GM12878 (cell line): ENCODE measurements at regions not wholly inside any gene's neighbourhood (a gene's known extent, or its start where the extent isn't known, plus 50 kb on each side); places are given as distances from the start of the nearest gene placed in this dataset.

Source experiments
- CTCF ChIP-seq, 3 experiments: IDR thresholded peaks in 2 of 3; conservative IDR thresholded peaks in 1 of 3; 2 replicates each; pipeline ENCODE4 v1.5.1; 2011; ENCODE audit warnings: low read depth in 3 of 3, low read length in 3 of 3, mild to moderate bottlenecking in 3 of 3, control low read depth in 2 of 3, moderate library complexity in 2 of 3, inconsistent platforms in 1 of 3, mixed read lengths in 1 of 3; ENCODE audit not compliant: control insufficient read depth in 2 of 3, insufficient read depth in 1 of 3; ENCODE audit errors: extremely low read depth in 1 of 3
- EZH2 ChIP-seq: IDR thresholded peaks from 2 replicates; pipeline ENCODE4 v1.6.1; 2012; ENCODE audit warnings: low read depth, mild to moderate bottlenecking, control low read depth, inconsistent platforms, low read length, borderline replicate concordance; ENCODE audit not compliant: control insufficient read depth
- ZBED1 ChIP-seq: IDR thresholded peaks from 2 replicates; pipeline ENCODE4 v1.6.1; 2016; ENCODE audit warnings: borderline replicate concordance
- ZNF687 ChIP-seq: fragments of 450-650 bp; IDR thresholded peaks from 2 replicates; pipeline ENCODE4 v1.6.1; 2017; ENCODE audit warnings: mild to moderate bottlenecking, moderate library complexity
- ZZZ3 ChIP-seq: IDR thresholded peaks from 2 replicates; pipeline ENCODE4 v1.6.1; 2011; ENCODE audit warnings: low read depth; ENCODE audit not compliant: control insufficient read depth, insufficient read length
- TF ChIP-seq, protein P1 (sequence below): fragments of 450-650 bp; IDR thresholded peaks from 2 replicates; pipeline ENCODE4 v1.6.1; 2017; ENCODE audit warnings: mild to moderate bottlenecking, low read depth, inconsistent platforms; ENCODE audit not compliant: poor library complexity, severe bottlenecking

DNA sequence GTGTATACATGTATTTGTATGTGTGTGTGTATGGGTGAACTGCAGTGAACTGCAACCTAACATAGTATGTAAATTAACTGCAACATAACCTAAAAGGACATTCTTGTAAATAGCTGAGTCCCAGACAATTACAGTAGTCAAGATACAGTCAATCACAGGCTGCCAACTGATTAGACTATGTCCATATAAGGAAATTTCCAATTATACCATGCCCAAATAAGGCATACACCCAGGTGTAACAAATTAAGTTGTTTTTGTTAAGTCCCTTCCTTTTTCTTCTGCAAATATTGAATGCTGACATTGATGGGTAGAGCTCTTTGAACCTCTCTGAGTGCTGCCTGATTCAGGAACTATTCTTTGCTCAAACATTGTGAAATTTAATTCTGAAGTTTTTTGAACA is 594.6 kb upstream of the FAM174A start:
- TF ChIP-seq ZBED1 (no peak), CTCF (IDR thresholded peaks at IDR 0.05 in 2 of 3, conservative IDR thresholded peaks at IDR 0.05 in 1 of 3; ENCODE audit: control insufficient read depth in 2 of 3, extremely low read depth in 1 of 3, insufficient read depth in 1 of 3, low read depth in 3 of 3, low read length in 3 of 3) (no peak), ZZZ3 (no peak), ZNF687 (no peak), EZH2 (no peak)
- TF ChIP-seq, protein P1, sequence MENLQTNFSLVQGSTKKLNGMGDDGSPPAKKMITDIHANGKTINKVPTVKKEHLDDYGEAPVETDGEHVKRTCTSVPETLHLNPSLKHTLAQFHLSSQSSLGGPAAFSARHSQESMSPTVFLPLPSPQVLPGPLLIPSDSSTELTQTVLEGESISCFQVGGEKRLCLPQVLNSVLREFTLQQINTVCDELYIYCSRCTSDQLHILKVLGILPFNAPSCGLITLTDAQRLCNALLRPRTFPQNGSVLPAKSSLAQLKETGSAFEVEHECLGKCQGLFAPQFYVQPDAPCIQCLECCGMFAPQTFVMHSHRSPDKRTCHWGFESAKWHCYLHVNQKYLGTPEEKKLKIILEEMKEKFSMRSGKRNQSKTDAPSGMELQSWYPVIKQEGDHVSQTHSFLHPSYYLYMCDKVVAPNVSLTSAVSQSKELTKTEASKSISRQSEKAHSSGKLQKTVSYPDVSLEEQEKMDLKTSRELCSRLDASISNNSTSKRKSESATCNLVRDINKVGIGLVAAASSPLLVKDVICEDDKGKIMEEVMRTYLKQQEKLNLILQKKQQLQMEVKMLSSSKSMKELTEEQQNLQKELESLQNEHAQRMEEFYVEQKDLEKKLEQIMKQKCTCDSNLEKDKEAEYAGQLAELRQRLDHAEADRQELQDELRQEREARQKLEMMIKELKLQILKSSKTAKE, result no peak
